NCI-H1930 (cell line): ENCODE measurements at regions not wholly inside any gene's neighbourhood (a gene's known extent, or its start where the extent isn't known, plus 50 kb on each side); places are given as distances from the start of the nearest gene placed in this dataset.
"Not testable (repeated sequence)": the region's sequence is repeated elsewhere in the genome, so short reads cannot be mapped to it uniquely, and the experiment has no call there.

Experiments
- DNase-seq, 2 experiments: peaks; one replicate each; lab custom pipeline; 2025; lab: John Stamatoyannopoulos, UW

GRCh38 chr3:153221748-153222162 lies 59.7 kb downstream of the RAP2B start:
- no peak for DNase-seq

- not testable (repeated sequence) for DNase-seq
These were observed 64.9 kb downstream of the RAP2B start for GRCh38 chr3:153226877-153227276.

- not testable (repeated sequence) for DNase-seq
These were observed 68.4 kb downstream of the RAP2B start for GRCh38 chr3:153230427-153230826.

- DNase-seq, result not testable (repeated sequence)
These were observed 69.2 kb downstream of the RAP2B start for GRCh38 chr3:153231245-153231644.

- not testable (repeated sequence) for DNase-seq
These were observed 70.2 kb downstream of the RAP2B start for GRCh38 chr3:153232050-153232752.

- DNase-seq, result no peak
These were observed 70.8 kb downstream of the RAP2B start for GRCh38 chr3:153232851-153233271.

- DNase-seq, result no peak
These were observed 72.0 kb downstream of the RAP2B start for GRCh38 chr3:153233986-153234385.

- DNase-seq, result no peak
These were observed 80.9 kb downstream of the RAP2B start for GRCh38 chr3:153242896-153243295.

- no peak for DNase-seq
These were observed 82.9 kb downstream of the RAP2B start for GRCh38 chr3:153244961-153245360.

- peak in 1 of 2 experiments; percentile 2 for DNase-seq
These were observed 83.6 kb downstream of the RAP2B start for GRCh38 chr3:153245661-153246060.

- no peak for DNase-seq
These were observed 84.3 kb downstream of the RAP2B start for GRCh38 chr3:153246331-153246730.

GRCh38 chr3:153246806-153247205 lies 84.8 kb downstream of the RAP2B start:
- DNase-seq, result no peak

GRCh38 chr3:153247331-153248330 lies 85.6 kb downstream of the RAP2B start:
- DNase-seq, result no peak

- not testable (repeated sequence) for DNase-seq
These were observed 86.8 kb downstream of the RAP2B start for GRCh38 chr3:153248835-153249234.

GRCh38 chr3:153249906-153250305 lies 87.9 kb downstream of the RAP2B start:
- DNase-seq, result no peak

GRCh38 chr3:153250446-153250845 lies 88.4 kb downstream of the RAP2B start:
- no peak for DNase-seq

GRCh38 chr3:153252963-153253362 lies 90.9 kb downstream of the RAP2B start:
- DNase-seq, result no peak

- DNase-seq, result no peak
These were observed 92.3 kb downstream of the RAP2B start for GRCh38 chr3:153254361-153254760.

- DNase-seq, result no peak
These were observed 95.8 kb downstream of the RAP2B start for GRCh38 chr3:153257673-153258351.

GRCh38 chr3:153259956-153260355 lies 97.9 kb downstream of the RAP2B start:
- no peak for DNase-seq

- no peak for DNase-seq
These were observed 98.7 kb downstream of the RAP2B start for GRCh38 chr3:153260681-153261080.

GRCh38 chr3:153266619-153267018 lies 104.6 kb downstream of the RAP2B start:
- DNase-seq, result no peak
